HG02884 (cell line): ENCODE measurements at regions not wholly inside any gene's neighbourhood (a gene's known extent, or its start where the extent isn't known, plus 50 kb on each side); places are given as distances from the start of the nearest gene placed in this dataset.

Experiments
- ATAC-seq: cut with Tn5 transposase; IDR thresholded peaks from one replicate; pipeline ENCODE4 v1.9.1; 2021; ENCODE audit warnings: mild to moderate bottlenecking, moderate library complexity; ENCODE audit not compliant: unreplicated experiment

DNA sequence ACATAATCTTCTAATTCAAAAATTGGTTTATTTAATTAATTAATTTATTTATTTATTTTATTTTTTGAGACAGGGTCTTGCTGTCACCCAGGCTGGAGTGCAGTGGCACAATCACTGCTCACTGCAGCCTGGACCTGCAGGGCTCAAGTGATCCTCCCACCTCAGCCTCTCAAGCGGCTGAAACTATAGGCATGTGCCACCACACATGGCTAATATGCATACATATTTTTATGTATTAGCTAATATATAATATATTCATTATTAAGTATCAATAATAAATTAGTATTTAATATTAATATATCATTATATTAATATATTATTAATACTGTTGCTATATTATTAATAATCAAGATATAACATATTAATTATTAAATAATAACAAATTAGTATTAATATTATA, 406.7 kb downstream of the GPATCH2 start:
- ATAC-seq, result no peak

DNA sequence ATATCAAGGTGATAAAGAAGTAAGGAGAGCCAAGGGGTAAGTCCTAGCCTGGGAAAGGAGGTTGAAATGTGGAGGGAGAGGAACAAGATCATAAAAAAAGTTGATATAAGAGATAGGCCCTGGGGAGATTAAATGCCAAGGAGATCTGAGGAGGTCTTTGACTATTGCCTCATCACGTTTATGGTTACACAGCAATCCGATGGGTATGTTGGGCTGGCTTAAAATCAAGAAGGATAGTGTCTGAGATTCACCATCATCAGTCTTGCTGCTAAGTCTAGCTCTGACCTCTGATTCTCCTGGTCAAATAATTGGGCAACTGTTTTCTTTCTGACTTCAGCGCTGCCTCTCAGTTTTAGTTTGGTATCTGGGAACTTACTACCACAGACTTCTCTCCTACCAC, 416.3 kb downstream of the GPATCH2 start:
- no peak for ATAC-seq

DNA sequence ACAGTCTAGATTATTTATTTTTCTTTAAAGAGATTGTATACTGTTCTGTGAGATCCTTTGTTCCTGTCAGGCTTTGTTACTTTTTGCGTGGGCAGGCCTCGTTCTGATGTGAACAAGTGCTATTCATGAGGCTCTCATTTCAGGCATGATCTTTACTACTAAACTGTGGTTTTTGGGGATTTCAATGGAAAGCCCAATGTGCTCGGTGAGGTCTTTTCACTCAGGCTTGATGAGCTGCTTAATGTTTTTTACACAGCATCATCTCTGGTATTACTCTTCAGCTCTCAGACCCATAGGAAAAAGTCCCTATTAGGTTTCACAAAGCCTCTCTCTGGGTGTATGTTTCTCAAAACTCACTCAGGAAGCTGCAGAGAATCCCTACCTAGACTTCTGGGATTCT, 419.4 kb downstream of the GPATCH2 start:
- peak; percentile 72 for ATAC-seq

DNA sequence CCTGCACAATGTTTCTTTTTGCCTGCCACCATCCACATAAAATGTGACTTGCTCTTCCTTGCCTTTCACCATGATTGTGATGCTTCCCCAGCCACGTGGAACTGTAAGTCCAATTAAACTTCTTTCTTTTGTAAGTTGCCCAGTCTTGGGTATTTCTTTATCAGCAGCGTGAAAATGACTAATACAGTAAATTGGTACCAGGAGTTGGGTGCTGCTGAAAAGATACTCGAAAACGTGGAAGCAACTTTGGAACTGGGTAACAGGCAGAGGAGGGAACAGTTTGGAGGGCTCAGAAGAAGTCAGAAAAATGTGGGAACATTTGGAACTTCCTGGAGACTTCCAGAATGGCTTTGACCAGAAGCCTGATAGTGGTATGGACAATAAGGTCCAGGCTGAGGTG, 425.3 kb downstream of the GPATCH2 start:
- no peak for ATAC-seq

DNA sequence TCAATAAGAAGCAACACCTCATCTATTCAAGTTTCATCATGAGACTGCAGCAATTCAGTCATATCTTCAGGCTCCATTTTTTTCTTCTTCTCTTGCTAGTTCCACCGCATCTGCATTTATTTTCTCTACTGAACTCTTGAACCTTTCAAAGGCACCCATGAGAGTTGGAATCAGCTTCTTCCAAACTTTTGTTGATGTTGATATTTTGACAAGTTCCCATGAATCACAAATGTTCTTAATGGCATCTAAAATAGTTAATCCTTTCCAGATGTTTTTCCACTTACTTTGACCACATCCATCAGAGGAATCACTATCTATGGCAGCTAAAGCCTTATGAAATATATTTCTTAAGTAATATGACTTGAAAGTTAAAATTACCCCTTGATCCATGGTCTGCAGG, 434.3 kb downstream of the GPATCH2 start:
- ATAC-seq, result no peak

DNA sequence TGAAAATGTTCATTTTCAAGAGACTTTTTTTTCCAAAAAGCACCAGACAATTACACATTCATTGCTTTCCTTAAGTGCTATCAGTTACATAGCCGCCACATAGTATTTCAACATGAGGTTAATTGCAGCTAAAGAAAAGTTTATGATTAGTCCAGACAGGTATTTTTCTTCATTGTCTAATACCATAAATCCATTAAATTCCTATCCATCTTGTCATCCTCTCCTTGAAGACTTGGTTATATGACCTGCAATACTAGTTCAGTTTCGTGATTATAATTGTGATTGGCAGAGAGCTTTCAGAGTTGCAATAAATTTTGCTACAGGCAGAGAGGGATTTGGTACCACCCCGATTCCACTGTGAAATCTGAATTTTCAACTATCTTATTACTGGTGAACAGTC, 437.7 kb downstream of the GPATCH2 start:
- no peak for ATAC-seq

DNA sequence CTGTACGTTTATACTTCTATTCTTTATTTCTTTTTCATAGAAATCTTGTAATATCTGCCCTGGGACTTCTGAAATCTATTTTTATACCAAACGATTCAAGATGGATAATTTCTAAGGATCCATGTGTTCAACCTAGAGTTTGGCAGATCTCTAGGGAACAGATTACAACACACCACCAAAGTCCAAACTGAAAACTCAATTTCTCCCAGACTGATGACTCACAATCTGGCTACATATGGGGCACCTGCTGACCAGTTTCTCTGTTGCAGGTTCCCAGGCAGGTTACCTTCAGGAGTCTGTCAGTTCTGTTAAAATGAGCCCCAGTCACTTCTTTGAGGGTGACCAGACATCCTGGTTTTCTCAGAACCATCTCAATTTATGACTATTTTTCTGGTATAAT, 439.4 kb downstream of the GPATCH2 start:
- no peak for ATAC-seq

DNA sequence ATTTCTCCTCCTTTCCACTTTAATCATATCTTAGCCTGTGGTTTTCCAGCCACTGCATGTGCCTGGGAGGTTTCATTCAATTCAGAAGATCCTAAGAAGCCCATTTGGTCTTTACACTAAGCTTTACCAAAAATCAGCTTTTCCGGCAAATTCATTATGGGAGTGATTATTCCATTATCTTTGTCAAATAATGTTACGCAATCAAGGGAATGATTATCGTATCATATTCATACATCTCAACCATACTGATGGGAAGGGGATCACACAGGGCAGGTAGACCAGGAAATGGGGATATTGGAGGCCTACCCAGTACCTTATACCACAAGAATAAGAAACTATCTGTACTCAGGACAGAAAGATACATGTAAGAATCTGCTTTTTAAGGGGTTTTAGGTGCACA, 440.5 kb downstream of the GPATCH2 start:
- no peak for ATAC-seq

DNA sequence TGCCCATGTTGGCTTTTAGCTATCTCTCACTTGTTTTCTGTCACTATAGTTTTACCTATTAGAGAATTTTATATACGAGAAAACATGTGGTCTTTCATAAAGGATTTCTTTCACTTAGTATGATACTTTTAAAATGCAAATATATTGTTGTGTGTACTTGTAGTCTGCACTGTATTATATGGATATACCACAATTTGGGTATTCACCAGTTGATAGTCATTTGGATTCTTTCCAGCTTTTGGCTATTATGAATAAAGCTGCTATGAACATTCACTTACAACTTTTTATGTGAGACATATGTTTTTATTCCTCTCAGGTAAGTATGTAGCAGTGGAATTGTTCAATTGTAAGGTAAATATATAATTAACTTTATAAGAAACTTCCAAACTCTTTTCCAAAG, 441.5 kb downstream of the GPATCH2 start:
- ATAC-seq, result no peak

DNA sequence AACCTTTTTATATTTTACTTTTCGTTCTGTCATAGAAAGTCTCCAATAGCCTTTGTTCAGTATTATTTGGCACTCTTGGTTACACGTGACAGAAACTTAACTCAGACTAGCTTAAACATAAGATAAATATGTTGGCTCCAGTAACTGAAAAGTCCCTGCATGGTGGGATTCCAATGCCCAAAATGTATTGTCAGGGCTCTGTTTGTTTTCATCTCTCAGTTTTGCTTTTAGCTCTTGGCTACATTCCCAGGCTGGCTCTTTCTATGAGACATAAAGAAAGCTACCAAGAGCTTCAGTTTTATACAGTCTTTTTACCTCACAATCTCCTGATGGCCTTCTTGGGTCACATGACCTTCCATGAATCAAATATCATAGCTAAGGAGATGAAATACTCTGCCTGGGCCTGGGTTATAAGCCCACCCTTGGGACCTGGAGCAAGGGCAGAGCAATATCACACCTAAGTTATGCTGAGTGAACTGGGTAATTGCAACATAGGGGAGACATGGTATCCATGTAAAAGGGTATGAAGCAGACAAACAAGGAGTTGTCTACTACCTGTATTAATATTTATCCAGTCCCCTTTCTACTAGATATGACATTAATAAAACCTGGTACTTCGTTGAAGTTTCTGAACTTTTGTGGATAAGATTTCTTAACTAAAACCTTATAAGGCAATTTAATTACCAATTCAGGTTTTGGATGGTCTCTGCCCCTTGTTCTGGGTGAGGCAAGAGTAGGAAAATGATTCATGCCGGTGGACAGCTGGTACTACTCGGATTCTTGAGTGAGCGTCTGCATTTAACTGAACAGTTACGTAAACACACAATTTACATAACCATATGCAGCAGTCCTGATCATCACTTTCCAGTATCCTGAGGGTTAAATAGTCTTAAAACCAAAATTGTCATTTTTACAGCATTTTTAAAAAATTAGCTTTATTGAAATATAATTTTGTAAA, 442.3 kb downstream of the GPATCH2 start:
- no peak for ATAC-seq

DNA sequence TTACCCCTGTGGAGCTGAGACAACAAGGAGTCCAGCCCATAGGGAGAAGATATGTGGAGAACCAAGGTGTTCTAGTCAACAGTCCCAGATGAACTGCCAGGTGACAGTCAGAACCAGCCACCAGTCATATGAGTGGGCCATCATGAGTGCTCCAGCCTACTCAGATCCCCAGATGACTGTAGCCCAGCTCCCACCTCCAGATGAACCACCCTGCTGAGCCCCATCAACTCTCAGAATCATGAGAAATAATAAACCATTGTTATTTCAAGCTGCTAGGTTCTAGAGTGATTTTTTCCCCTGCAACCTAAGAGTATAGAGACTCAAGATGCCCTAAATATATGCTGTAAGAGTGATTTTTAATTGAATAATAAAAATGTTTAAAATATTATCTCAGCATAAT, 444.2 kb downstream of the GPATCH2 start:
- no peak for ATAC-seq

DNA sequence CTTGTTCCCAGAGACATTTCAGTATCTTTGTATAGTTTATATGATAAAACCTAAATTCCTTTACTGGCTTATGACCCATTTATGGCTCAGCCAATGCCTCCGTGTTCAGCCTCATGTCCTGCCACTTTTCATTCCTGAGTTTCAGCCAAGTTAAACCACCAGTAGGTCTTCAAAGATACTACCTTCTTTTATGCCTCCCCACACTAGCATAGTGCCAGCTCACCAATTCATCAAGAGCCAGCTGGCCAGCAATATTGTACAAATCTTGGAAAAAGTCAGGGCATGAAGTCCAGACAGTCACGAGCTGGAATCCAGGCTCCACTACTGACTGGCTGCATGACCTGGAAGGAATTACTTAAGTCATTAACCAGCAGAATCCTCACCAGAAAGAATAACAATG, 446.0 kb downstream of the GPATCH2 start:
- no peak for ATAC-seq

DNA sequence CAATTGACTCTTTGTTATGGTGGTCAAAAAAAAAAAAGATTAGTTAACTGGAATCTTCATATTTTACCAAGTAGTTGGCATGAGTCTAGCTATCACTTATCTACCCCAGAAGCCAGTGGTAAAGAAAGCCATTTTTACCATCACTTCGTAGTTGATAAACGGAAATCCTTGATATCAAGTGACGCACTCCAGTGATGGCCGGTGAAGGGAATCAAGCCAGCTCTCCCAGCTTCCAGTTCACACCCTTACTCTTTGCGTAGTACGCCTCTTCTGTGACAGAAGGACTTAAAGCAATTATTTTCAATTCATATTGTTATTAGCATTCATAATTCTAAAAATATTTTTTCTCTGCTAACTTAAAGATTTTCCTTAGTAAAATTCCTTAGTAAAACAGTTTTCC, 447.9 kb downstream of the GPATCH2 start:
- ATAC-seq, result no peak

DNA sequence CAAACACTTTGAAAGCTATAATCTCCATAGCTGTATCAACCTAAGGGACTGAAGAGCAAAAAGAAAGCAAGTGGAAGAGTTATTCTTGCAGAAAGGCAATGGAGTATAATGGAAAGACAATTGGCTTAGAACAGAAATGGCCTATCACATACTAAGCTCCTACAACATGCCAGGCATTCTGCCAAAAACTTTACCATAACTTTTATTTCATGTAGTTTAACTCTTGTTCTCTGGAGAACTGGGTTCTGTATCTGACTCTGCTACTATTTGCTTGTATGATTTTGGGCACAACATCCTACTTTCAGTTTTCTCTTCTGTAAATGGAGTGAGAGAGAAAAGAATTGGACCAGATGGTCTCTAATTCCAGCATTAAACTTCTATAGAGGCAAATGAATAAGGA, 449.1 kb downstream of the GPATCH2 start:
- ATAC-seq, result no peak

DNA sequence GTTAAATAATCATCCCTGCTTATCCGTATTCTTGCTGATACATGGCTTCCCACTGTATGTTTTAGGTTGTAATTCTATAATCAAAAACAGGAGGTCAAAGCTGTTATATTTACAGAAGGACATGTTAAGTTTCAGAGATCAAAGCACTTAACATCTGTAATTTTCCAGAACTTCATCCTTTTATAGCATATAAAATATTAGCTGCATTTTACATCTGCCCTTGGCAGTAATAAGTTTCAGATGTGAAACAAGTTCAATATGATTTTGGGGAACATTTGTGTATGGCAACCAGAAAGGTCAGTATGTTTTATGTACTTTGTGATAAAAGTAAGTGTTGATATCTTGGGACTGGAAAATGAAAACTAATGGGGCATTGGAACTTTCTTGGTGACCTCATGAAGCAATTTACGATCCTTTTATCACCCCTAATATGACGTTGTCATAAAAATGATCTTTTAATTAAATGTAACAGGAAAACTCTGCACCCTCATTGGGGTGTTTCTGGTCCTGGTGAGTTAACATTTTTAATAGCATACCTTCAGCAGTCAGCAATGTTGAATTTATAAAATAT, 449.6 kb downstream of the GPATCH2 start:
- ATAC-seq, result no peak

DNA sequence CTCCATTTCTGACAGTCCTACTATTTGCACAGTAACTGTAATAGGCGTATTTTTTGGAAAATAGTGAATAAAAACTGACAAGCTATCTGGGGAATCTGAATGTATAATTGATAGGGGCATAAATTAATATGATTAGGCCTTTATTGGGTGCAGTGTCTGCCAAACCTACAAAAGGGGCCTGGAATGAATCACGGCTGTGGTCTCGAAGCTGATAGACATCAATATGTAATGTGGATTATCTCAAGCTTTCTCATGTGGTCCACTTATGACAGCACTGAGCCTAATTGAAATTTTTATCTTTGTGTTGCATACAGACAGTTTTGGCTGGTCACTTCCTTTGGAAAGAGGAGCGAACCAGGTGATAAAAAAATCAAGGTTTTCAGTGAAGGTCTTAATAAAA, 450.4 kb downstream of the GPATCH2 start:
- no peak for ATAC-seq

DNA sequence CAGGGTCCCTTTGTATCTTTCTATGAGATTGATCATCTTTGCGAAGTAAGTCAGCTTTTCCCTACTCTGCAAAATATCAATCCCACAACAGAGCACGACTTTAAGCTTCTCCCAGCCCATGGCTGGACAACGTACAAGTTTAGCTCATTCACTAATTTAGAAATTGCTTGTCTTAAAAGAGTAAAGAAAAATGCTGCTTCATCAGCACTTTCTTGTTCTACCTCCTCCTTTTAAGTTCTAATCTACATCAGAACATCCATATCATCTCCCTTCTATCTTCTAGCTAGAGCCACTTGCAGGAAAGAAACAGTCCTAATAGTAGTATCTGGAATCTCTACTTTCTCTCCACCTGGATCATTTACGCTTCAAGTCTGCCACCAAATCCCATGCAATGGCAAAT, 441.2 kb upstream of the ESRRG start:
- ATAC-seq, result no peak

DNA sequence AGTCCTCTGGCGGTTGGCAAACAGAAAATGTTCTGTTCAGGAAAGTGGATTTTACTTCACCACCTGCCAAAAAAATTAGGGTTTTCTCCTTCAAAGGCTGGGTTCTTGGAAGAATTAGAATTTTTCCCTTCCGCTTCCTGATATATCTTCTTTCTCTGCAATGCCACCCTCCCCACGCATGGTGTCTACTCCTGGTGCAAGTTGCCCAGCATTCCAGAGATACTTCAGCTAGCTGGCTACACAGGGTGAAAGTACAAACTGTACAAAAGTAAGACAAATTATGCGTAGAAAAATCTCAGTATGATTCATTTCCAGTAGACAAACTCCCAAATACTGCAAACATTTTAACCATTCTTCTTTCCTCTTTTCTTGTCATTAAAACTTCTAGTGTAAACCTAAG, 430.1 kb upstream of the ESRRG start:
- ATAC-seq, result no peak

DNA sequence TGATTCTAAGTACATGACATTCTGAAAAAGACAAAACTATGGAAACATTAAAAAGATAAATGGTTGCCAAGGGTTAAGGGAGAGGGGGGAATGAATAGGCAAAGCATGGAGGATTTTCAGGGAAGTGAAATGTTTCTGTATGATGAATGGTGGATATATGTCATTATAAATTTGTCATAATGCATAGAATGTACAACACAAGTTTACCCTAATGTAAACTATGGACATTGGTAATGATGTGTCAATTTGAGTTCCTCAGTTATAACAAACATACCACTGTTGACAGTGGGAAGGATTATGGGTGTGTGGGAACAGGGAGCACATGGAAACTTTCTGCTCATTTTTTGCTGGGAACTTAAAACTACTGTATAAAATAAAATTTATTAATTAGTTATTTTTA, 427.1 kb upstream of the ESRRG start:
- no peak for ATAC-seq

DNA sequence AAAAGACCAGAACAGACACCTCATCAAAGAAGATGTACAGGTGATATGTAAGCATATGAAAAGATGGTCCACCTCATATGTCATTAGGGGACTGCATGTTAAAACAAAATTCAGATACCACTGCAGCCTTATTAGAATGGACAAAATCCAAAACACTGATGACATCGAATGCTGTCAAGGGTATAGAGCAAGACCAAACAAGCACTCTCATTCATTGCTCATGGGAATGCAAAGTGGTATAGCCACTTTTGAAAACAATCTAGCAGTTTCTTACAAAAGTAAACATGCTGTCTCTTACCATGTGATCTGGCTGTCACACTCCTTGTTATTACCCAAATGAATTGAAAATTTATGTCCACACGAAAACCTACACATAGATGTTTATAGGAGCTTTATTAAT, 426.6 kb upstream of the ESRRG start:
- no peak for ATAC-seq

DNA sequence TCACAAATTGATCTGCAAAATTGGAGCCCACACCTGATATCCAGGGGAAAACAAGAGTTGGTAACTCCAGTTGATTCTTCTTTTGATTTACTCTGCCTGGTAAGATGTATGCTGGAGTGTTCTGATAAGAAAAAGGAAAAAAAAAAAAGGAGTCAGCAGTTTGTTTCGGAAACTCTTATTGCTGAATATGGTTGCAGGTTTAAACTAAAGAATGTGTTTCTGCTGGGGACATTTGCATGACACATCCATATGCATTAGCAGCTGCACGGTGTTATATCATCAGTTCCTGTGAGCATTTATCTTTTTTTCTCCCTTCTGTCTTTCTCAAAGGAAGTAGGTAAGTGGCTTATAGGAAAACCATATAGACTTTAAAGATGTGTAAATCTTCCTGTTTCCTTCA, 418.5 kb upstream of the ESRRG start:
- no peak for ATAC-seq

DNA sequence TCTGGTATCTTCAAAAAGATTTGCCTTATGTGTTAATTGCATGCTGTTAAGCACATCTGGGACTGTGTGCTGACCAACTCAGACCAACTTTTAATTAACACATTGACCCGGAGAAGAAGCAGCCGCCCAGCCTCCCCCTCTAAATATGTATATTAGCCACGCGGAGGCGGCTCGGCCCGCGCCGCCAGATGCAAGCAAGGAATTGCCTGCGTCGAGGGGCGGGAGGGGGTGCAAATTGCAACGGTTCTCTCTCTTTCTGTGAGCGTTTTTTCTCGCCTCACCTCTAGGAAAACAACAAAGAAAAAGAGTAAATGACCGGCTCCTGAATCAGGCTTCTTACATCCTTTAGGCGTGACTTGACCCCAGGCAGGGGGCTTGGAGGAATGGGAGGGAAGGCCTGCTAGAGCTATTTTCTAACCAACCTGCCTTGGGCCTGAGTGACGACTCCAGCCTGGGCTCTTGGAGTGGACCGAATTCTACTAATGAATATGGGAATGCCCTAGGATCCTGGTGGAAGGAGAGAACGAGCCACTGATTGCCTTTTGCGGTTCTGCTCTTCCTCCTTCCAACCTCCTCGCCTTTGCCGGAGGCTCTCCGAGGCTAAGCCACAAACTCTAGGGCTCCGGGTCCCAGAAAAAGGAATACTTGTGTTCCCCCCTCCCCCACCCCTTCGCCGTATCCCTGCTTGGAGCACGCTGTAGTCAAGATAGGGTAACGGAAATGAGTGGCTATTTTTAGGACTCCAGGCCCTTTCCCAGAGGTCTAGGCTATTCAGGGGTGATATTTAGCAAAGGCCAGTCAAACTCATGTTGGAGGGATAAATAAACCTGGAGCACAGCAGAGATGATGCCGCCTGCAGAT, 417.0 kb upstream of the ESRRG start:
- no peak for ATAC-seq
